Choroid plexus epithelial cell (primary cell): ENCODE measurements at regions not wholly inside any gene's neighbourhood (a gene's known extent, or its start where the extent isn't known, plus 50 kb on each side); places are given as distances from the start of the nearest gene placed in this dataset.
A peak's percentile ranks its signal among the peaks of the same experiment; 100 is the strongest.

Experiments used
- DNase-seq: peaks from one replicate; pipeline ENCODE4 v3.0.0-alpha.2; 2010; ENCODE audit warnings: low read depth
- H3K4me3 ChIP-seq: 2 replicates; pipeline ENCODE4 v1.5.1; 2011; ENCODE audit warnings: low read depth, mild to moderate bottlenecking, control low read depth, low read length, moderate library complexity
- TF ChIP-seq, protein P1 (sequence below): conservative IDR thresholded peaks from 2 replicates; pipeline ENCODE4 v1.5.1; 2011; ENCODE audit warnings: low read depth, mild to moderate bottlenecking, control low read depth, inconsistent platforms, low read length, moderate library complexity

DNA sequence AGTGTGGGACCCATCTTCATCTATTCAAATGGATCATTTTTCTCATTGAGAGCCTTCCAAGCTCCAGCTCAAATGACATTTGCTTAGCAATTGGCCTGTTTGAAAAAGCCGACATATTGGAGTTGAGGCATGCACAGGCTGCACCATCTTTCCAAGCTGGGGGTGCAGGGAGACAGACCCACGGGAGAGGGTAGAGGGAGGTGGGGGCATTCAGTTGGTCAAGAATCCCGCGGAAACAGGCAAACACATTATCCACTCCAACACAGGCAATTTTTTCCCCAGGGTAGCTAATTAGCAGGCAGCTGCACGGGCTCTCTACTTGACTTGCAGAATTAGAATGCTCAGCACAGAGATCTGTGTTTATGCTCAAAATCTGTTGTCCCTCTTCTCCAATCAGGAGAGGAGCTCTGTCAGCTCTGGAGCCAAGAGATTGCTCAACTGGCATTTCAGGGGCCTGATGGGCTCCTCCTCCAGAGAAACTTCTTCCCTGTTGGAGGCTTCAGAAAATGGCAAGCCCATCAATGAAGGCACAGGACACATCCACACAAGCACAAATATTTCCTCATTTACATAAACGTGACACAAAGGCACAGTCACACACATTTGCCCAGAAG lies 267.8 kb downstream of the FOXD2 start:
- peak; percentile 60 for DNase-seq

DNA sequence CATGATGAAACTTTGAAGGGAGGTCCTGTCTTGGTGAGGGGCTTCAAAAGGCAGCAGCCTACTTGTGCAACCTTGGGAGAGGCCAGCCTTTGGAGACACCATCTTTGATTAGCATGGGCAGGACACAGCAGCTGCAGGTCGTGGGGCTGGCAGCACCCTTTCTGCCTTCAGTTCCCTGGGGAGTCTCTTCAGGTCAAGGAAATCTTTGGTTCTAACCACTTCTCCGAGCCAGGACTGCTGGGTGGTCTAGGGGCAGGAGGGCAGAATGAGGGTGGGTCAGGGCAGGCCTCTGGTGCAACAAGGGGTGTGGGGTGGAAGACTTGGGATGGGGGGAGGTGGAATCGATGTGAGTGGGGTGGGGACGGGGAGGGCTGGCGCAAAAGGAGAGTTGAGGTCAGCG lies 269.7 kb downstream of the FOXD2 start:
- no peak for DNase-seq
- H3K4me3 ChIP-seq, result no peak overlapping the region
- TF ChIP-seq, protein P1, sequence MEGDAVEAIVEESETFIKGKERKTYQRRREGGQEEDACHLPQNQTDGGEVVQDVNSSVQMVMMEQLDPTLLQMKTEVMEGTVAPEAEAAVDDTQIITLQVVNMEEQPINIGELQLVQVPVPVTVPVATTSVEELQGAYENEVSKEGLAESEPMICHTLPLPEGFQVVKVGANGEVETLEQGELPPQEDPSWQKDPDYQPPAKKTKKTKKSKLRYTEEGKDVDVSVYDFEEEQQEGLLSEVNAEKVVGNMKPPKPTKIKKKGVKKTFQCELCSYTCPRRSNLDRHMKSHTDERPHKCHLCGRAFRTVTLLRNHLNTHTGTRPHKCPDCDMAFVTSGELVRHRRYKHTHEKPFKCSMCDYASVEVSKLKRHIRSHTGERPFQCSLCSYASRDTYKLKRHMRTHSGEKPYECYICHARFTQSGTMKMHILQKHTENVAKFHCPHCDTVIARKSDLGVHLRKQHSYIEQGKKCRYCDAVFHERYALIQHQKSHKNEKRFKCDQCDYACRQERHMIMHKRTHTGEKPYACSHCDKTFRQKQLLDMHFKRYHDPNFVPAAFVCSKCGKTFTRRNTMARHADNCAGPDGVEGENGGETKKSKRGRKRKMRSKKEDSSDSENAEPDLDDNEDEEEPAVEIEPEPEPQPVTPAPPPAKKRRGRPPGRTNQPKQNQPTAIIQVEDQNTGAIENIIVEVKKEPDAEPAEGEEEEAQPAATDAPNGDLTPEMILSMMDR, result no peak

More for the DNA sequence above, 267.8 kb downstream of the FOXD2 start:
- TF ChIP-seq, protein P1, result no peak
- no peak overlapping the region for H3K4me3 ChIP-seq

GRCh38 chr1:47708019-47708535 lies 270.2 kb downstream of the FOXD2 start:
- TF ChIP-seq, protein P1, result no peak
- DNase-seq, result no peak
- no peak overlapping the region for H3K4me3 ChIP-seq

DNA sequence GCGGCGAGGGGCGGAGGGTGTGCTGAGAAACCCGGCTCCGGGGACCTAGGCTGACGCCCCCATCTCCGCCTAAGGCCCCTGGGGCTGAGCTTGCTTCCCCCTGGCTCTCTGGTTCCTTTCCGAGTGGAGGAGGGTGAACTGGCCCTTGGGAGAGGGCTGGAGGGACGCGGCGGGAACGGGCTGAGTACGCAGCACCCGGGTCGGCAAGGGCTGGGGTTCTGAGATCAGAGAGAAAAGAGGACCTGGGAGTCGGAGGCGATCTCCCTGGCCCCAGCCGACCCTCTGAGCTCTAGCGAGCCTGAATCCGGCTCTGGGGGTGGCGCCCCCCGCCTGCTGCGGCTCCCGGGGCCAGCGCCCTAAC lies 270.8 kb downstream of the FOXD2 start:
- TF ChIP-seq, protein P1, result no peak
- H3K4me3 ChIP-seq, result peak overlapping the region; percentile 54
- no peak for DNase-seq

GRCh38 chr1:47709019-47709871 lies 271.4 kb downstream of the FOXD2 start:
- peak; percentile 71 for DNase-seq
- H3K4me3 ChIP-seq, result peak overlapping the region; percentile 54
- TF ChIP-seq, protein P1, result peak; percentile 39

- TF ChIP-seq, protein P1, result no peak
- H3K4me3 ChIP-seq, result peak overlapping the region; percentile 54
- no peak for DNase-seq
Observed at GRCh38 chr1:47709872-47710231, 272.0 kb downstream of the FOXD2 start.
